Natural killer cell (primary cell): ENCODE measurements at regions not wholly inside any gene's neighbourhood (a gene's known extent, or its start where the extent isn't known, plus 50 kb on each side); places are given as distances from the start of the nearest gene placed in this dataset.

Source experiments
- ATAC-seq, 3 donors: fragments of 150-1000 bp in 2 of 3; fragments of 200-7000 bp in 1 of 3; cut with Tn5 transposase; 1 replicate in 1 of 3; 2 replicates in 2 of 3; pipeline ENCODE4 v1.10.0; 2021; ENCODE audit warnings: mild to moderate bottlenecking in 2 of 3, moderate library complexity in 2 of 3
- DNase-seq, 2 donors: peaks; one replicate each; pipeline versions ENCODE4 v3.0.0 to v3.0.0-alpha.2; 2013 to 2021; ENCODE audit warnings: mixed read lengths in 1 of 2
- H3K27ac ChIP-seq: one replicate; pipeline ENCODE4 v1.5.1; 2013; ENCODE audit warnings: mild to moderate bottlenecking, low read length
- H3K27me3 ChIP-seq: one replicate; pipeline ENCODE4 v1.6.1; 2013; ENCODE audit warnings: low read length; ENCODE audit not compliant: control insufficient read depth, insufficient read depth
- H3K36me3 ChIP-seq: one replicate; pipeline ENCODE4 v1.6.1; 2013; ENCODE audit warnings: low read length; ENCODE audit not compliant: control insufficient read depth, insufficient read depth
- H3K4me1 ChIP-seq: one replicate; pipeline ENCODE4 v1.6.1; 2013; ENCODE audit warnings: low read length; ENCODE audit not compliant: control insufficient read depth, insufficient read depth
- H3K4me3 ChIP-seq: one replicate; pipeline ENCODE4 v1.5.1; 2013; ENCODE audit warnings: low read length
- H3K9me3 ChIP-seq: one replicate; pipeline ENCODE4 v1.6.1; 2013; ENCODE audit warnings: low read length; ENCODE audit not compliant: control insufficient read depth, insufficient read depth
- H3K27ac Mint-ChIP-seq, 2 donors: one replicate each; pipeline ENCODE4 v1.8.0; 2022; ENCODE audit warnings: mild to moderate bottlenecking in 2 of 2, mixed read lengths in 2 of 2, moderate library complexity in 1 of 2
- H3K27me3 Mint-ChIP-seq, 2 donors: one replicate each; pipeline ENCODE4 v1.8.0; 2022; ENCODE audit warnings: low read depth in 2 of 2, mixed read lengths in 2 of 2
- H3K36me3 Mint-ChIP-seq: one replicate; pipeline ENCODE4 v1.8.0; 2022; ENCODE audit warnings: mixed read lengths
- H3K4me1 Mint-ChIP-seq, 2 donors: one replicate each; pipeline ENCODE4 v1.8.0; 2022; ENCODE audit warnings: mixed read lengths in 2 of 2
- H3K4me3 Mint-ChIP-seq: one replicate; pipeline ENCODE4 v1.8.0; 2022; ENCODE audit warnings: mild to moderate bottlenecking, moderate library complexity, mixed read lengths
- H3K9me3 Mint-ChIP-seq, 2 donors: one replicate each; pipeline ENCODE4 v1.8.0; 2022; ENCODE audit warnings: mixed read lengths in 2 of 2
- WGBS: methylation state at CpG from one replicate; pipeline ENCODE4 v1.1.7; 2013; ENCODE audit warnings: missing lambda C conversion rate; ENCODE audit not compliant: insufficient coverage; 5-methylcytosine and 5-hydroxymethylcytosine counted together
- intact Hi-C: fragments of 100-400 bp; cut with micrococcal nuclease; formaldehyde crosslinking; loops from one replicate; pipeline ENCODE4 v1.14.2; 2022
- TF ChIP-seq, protein P1 (sequence below): fragments of 200-600 bp; IDR thresholded peaks from one replicate; pipeline ENCODE4 v1.8.0; 2022; ENCODE audit warnings: antibody characterized with exemption

DNA sequence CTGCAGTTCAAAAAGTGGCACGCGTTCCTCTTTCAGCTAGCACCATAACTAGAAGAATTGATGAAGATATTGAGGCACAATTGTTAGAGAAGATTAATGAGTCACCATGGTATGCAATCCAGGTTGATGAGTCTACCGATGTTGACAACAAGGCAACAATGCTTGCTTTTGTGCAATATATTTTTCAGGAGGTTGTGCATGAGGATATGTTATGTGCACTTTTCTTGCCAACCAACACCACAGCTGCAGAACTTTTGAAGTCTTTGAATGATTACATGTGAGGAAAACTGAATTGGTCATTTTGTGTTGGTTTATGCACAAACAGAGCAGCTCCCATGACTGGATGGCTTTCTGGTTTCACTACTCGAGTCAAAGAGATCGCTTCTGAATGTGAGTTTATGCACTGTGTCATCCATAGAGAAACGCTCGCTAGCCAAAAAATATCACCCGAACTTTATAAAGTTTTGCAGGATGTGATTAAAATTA lies 129.3 kb upstream of the SLC24A3 start:
- TF ChIP-seq, protein P1, sequence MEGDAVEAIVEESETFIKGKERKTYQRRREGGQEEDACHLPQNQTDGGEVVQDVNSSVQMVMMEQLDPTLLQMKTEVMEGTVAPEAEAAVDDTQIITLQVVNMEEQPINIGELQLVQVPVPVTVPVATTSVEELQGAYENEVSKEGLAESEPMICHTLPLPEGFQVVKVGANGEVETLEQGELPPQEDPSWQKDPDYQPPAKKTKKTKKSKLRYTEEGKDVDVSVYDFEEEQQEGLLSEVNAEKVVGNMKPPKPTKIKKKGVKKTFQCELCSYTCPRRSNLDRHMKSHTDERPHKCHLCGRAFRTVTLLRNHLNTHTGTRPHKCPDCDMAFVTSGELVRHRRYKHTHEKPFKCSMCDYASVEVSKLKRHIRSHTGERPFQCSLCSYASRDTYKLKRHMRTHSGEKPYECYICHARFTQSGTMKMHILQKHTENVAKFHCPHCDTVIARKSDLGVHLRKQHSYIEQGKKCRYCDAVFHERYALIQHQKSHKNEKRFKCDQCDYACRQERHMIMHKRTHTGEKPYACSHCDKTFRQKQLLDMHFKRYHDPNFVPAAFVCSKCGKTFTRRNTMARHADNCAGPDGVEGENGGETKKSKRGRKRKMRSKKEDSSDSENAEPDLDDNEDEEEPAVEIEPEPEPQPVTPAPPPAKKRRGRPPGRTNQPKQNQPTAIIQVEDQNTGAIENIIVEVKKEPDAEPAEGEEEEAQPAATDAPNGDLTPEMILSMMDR = no peak
- ATAC-seq (no peak), DNase-seq (no peak)
- Mint-ChIP-seq H3K4me1 (peaks cover 0 to 9% of the 10 kb centered on the region in 2 donors), H3K36me3 (no peaks in the 10 kb centered on the region), H3K4me3 (no peak overlapping the region), H3K27me3 (no peaks in the 10 kb centered on the region), H3K27ac (no peak overlapping the region), H3K9me3 (no peaks in the 10 kb centered on the region)
- Histone ChIP-seq H3K4me3 (no peak overlapping the region), H3K36me3 (no peaks in the 10 kb centered on the region), H3K4me1 (no peaks in the 10 kb centered on the region), H3K9me3 (no peaks in the 10 kb centered on the region), H3K27me3 (no peaks in the 10 kb centered on the region), H3K27ac (no peak overlapping the region)
- 82% methylated on average over 7 of the region's 8 CpGs for WGBS
- intact Hi-C loops = no loop called here

DNA sequence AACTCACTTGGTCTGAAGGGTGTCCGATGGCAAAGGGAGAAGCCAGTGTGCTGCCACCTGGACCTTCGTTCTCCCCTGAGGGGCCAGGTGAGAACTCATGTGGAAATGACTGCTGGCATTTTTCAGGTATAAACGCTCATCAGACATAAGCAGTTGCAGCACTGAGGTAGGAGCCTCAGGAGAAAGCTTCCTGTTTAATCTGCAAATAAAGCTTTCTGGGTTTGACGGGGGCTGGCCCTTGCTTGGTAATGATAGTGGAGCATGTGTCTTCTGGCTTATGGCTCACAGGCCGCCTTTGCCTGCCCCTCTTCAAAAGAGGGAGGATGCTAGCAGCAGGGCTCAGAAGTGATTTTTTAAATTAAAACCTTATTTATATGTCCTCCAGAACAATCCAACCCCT lies 122.1 kb upstream of the SLC24A3 start:
- Histone ChIP-seq H3K9me3 (no peaks in the 10 kb centered on the region), H3K36me3 (no peaks in the 10 kb centered on the region), H3K27ac (no peak overlapping the region), H3K4me3 (no peak overlapping the region), H3K4me1 (no peaks in the 10 kb centered on the region), H3K27me3 (no peaks in the 10 kb centered on the region)
- H3K4me1 Mint-ChIP-seq = peaks cover 0 to 4% of the 10 kb centered on the region in 2 donors
- TF ChIP-seq, protein P1 = no peak
- no peak for DNase-seq
- H3K27me3 Mint-ChIP-seq = no peaks in the 10 kb centered on the region
- no peaks in the 10 kb centered on the region for H3K36me3 Mint-ChIP-seq
- no peaks in the 10 kb centered on the region for H3K9me3 Mint-ChIP-seq
- ATAC-seq = no peak
- H3K4me3 Mint-ChIP-seq = no peak overlapping the region
- WGBS = 89% methylated on average over 4 of the region's 5 CpGs
- intact Hi-C loops = no loop called here
- no peak overlapping the region for H3K27ac Mint-ChIP-seq

DNA sequence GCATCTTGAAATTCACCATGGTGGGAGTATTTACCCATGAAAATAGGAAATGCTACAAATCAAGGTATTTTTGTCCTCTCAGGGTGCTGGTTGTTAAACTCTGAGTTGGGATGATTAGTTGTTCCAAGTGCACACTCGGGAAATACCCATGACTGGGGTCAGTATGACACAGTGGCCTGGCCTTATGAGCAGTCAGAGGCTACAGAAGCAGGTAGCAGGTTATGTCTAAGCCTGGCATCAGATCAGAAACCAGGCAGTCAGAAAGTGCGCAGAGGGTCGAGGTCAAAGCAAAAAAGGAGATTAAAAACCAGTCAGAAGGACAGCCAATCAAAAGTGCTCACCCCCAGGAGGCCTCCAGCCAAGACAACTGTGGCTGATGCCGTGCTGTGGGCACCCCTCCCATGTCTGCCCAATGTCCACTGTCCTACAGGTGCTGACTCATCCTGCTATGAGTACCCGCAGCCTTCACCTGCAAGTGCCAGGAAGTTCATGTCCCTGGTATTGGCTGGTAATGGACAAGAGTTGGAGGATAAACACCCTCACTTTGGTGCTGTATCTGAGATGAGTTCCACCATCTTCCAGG lies 117.4 kb upstream of the SLC24A3 start:
- no peaks in the 10 kb centered on the region for H3K9me3 Mint-ChIP-seq
- intact Hi-C loops = no loop called here
- H3K27me3 ChIP-seq = no peaks in the 10 kb centered on the region
- H3K9me3 ChIP-seq = no peaks in the 10 kb centered on the region
- ATAC-seq (no peak), DNase-seq (no peak)
- H3K4me1 ChIP-seq = peaks cover 5% of the 10 kb centered on the region
- no peaks in the 10 kb centered on the region for H3K36me3 ChIP-seq
- H3K27ac ChIP-seq = no peak overlapping the region
- H3K36me3 Mint-ChIP-seq = no peaks in the 10 kb centered on the region
- 77% methylated on average over 4 of the region's 5 CpGs for WGBS
- no peak overlapping the region for H3K4me3 Mint-ChIP-seq
- peaks cover 16 to 35% of the 10 kb centered on the region in 2 donors for H3K4me1 Mint-ChIP-seq
- H3K4me3 ChIP-seq = no peak overlapping the region
- no peak overlapping the region for H3K27ac Mint-ChIP-seq
- TF ChIP-seq, protein P1 = no peak
- H3K27me3 Mint-ChIP-seq = no peaks in the 10 kb centered on the region

DNA sequence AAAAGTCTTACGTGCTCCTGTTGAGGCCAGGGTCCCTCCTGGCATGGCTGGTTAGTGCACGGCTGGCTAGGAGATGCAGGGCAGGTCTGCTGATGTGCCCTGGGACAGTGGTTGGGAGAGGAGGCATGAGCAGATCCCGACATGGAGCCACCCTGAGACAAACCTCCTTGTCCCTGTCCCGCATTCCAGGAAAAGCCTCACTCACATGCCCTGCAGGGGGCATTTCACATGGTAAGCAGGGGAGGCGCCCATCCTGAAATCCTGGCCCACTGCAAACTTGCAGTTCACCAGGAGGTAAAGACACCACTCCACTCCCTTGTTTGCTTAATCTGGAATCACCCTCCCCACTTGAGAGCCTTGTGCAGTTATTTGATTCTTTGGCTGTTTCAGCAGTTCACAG lies 116.7 kb upstream of the SLC24A3 start:
- Mint-ChIP-seq H3K9me3 (no peaks in the 10 kb centered on the region), H3K36me3 (no peaks in the 10 kb centered on the region), H3K4me1 (peaks cover 16 to 40% of the 10 kb centered on the region in 2 donors), H3K27me3 (no peaks in the 10 kb centered on the region), H3K4me3 (no peak overlapping the region), H3K27ac (no peak overlapping the region)
- DNase-seq (no peak), ATAC-seq (no peak)
- H3K9me3 ChIP-seq = no peaks in the 10 kb centered on the region
- H3K4me3 ChIP-seq = no peak overlapping the region
- no peaks in the 10 kb centered on the region for H3K27me3 ChIP-seq
- 90% methylated on average over 5 of the region's 5 CpGs for WGBS
- intact Hi-C loops = no loop called here
- H3K36me3 ChIP-seq = no peaks in the 10 kb centered on the region
- peaks cover 5% of the 10 kb centered on the region for H3K4me1 ChIP-seq
- no peak overlapping the region for H3K27ac ChIP-seq
- TF ChIP-seq, protein P1 = no peak
